Stomach (tissue), 8 donors: ENCODE measurements at regions not wholly inside any gene's neighbourhood (a gene's known extent, or its start where the extent isn't known, plus 50 kb on each side); places are given as distances from the start of the nearest gene placed in this dataset.

Experiments
- DNase-seq, 2 donors: peaks; one replicate each; pipeline versions ENCODE4 v3.0.0 to v3.0.0-alpha.2; 2013 to 2019
- H3K27ac ChIP-seq, 5 donors: fragments of 200-600 bp in 4 of 5; sonication (generic) in 4 of 5; one replicate each; pipeline ENCODE4 v1.5.1; 2013 to 2019; ENCODE audit warnings: mild to moderate bottlenecking in 1 of 5, moderate library complexity in 1 of 5
- H3K27me3 ChIP-seq, 3 donors: fragments of 200-600 bp; sonication (generic); one replicate each; pipeline ENCODE4 v1.5.1; 2017 to 2019; ENCODE audit warnings: mixed run types in 1 of 3
- H3K36me3 ChIP-seq, 4 donors: fragments of 200-600 bp; sonication (generic); 1 replicate in 3 of 4; 2 replicates in 1 of 4; pipeline ENCODE4 v1.5.1; 2016 to 2019
- H3K4me1 ChIP-seq, 4 donors: fragments of 200-600 bp; sonication (generic); one replicate each; pipeline ENCODE4 v1.5.1; 2016 to 2019
- H3K4me3 ChIP-seq, 4 donors: fragments of 200-600 bp; sonication (generic) in 3 of 4; one replicate each; pipeline ENCODE4 v1.5.1; 2016 to 2019; ENCODE audit warnings: mild to moderate bottlenecking in 1 of 4
- H3K9me3 ChIP-seq, 4 donors: fragments of 200-600 bp; sonication (generic); one replicate each; pipeline ENCODE4 v1.5.1; 2016 to 2019
- EP300 ChIP-seq: sonication (generic); formaldehyde crosslinking; IDR thresholded peaks from one replicate; pipeline ENCODE4 v1.6.1; 2017; ENCODE audit warnings: antibody characterized with exemption
- POLR2A ChIP-seq, 4 donors: fragments of 450-650 bp; IDR thresholded peaks; one replicate each; pipeline ENCODE4 v1.6.1; 2016; ENCODE audit warnings: antibody characterized with exemption in 4 of 4, control low read depth in 2 of 4, mild to moderate bottlenecking in 1 of 4, moderate library complexity in 1 of 4
- POLR2AphosphoS5 ChIP-seq, 3 donors: sonication (generic); formaldehyde crosslinking; IDR thresholded peaks; one replicate each; pipeline ENCODE4 v1.6.1; 2016; ENCODE audit warnings: antibody characterized with exemption in 3 of 3
- WGBS, 5 donors: extraction: QIAGEN DNeasy Blood & Tissue Kit in 3 of 5; methylation state at CpG; one replicate each; pipeline versions ENCODE4 v1.1.5 to v1.1.7; 2013 to 2018; 5-methylcytosine and 5-hydroxymethylcytosine counted together
- intact Hi-C: fragments of 100-400 bp; cut with DNase I; formaldehyde crosslinking; loops from one replicate; pipeline ENCODE4 v1.15.1; 2023; ENCODE audit warnings: low total_unique reads
- TF ChIP-seq, protein P1 (sequence below), 7 experiments: fragments of 450-650 bp in 4 of 7; fragments of 200-600 bp in 3 of 7; sonication (generic) in 3 of 7; IDR thresholded peaks; one replicate each; pipeline ENCODE4 v1.5.1; 2016 to 2019; ENCODE audit warnings: antibody characterized with exemption in 7 of 7, control low read depth in 2 of 7, mild to moderate bottlenecking in 1 of 7
- donor health status: healthy with polysubstance abuse.
- donor health status: Bipolar disorder and iron deficiency.
- donor health status: healthy.

DNA sequence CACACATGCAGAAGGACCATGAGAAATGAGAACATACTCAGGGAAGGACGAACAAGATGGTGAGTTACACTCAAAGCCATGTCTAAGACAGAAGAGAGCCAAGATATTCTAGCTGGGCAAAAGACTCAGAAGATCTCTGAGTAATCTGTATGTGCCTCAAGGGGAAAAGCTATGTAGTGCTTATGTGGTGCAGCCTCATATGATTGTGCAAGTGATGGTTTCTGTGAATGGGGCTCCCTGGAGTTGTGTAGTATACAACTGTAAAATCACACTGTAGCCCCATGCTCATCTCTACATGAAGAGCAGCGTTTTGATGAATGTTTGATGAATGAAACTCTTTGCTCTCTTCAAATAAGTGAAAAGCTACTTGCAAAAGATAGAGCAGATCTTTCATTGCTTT lies 57.5 kb downstream of the OSR1 start:
- H3K9me3 ChIP-seq = no peaks in the 10 kb centered on the region
- peaks cover 3 to 16% (median 7%) of the 10 kb centered on the region in 4 donors for H3K4me1 ChIP-seq
- H3K4me3 ChIP-seq = no peak overlapping the region
- TF ChIP-seq POLR2A (IDR thresholded peaks at IDR 0.05) (no peak), POLR2AphosphoS5 (IDR thresholded peaks at IDR 0.05) (no peak), EP300 (no peak)
- TF ChIP-seq, protein P1, sequence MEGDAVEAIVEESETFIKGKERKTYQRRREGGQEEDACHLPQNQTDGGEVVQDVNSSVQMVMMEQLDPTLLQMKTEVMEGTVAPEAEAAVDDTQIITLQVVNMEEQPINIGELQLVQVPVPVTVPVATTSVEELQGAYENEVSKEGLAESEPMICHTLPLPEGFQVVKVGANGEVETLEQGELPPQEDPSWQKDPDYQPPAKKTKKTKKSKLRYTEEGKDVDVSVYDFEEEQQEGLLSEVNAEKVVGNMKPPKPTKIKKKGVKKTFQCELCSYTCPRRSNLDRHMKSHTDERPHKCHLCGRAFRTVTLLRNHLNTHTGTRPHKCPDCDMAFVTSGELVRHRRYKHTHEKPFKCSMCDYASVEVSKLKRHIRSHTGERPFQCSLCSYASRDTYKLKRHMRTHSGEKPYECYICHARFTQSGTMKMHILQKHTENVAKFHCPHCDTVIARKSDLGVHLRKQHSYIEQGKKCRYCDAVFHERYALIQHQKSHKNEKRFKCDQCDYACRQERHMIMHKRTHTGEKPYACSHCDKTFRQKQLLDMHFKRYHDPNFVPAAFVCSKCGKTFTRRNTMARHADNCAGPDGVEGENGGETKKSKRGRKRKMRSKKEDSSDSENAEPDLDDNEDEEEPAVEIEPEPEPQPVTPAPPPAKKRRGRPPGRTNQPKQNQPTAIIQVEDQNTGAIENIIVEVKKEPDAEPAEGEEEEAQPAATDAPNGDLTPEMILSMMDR (IDR thresholded peaks at IDR 0.05) = no peak
- no peak overlapping the region for H3K27ac ChIP-seq
- H3K36me3 ChIP-seq = no peaks in the 10 kb centered on the region
- 63 to 91% (median 86%) methylated on average over 2 of the region's 2 CpGs for WGBS, 5 donors
- H3K27me3 ChIP-seq = no peaks in the 10 kb centered on the region
- DNase-seq = no peak
- intact Hi-C loops = no loop called here

DNA sequence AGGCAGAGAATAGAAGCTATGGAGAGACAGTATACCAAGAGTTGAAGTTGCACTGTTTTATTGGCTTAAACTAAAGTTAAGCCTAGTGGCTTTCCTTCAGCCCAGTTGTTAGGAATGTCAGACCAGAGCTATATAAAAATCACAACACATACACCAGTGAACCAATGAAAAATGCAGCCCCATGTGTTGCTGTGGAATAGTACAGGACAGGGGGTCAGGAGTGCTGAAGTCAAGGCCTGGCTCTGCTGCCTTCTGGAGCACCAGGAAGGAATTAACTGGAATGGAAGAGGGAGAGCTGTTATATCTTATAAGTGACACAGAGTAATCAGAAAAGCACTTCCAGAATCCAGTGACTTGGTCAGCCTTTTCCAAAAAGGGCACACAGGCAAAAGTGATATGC lies 58.9 kb downstream of the OSR1 start:
- H3K27me3 ChIP-seq = no peaks in the 10 kb centered on the region
- H3K4me3 ChIP-seq = no peak overlapping the region
- H3K9me3 ChIP-seq = no peaks in the 10 kb centered on the region
- DNase-seq = peak in 1 of 2 donors; percentile 18
- TF ChIP-seq, protein P1 (IDR thresholded peaks at IDR 0.05) = no peak
- TF ChIP-seq EP300 (no peak), POLR2AphosphoS5 (IDR thresholded peaks at IDR 0.05) (no peak), POLR2A (IDR thresholded peaks at IDR 0.05) (no peak)
- peaks cover 0 to 16% (median 3%) of the 10 kb centered on the region in 4 donors for H3K4me1 ChIP-seq
- H3K36me3 ChIP-seq = no peaks in the 10 kb centered on the region
- peak overlapping the region in 1 of 5 donors; percentile 34 for H3K27ac ChIP-seq
- intact Hi-C loops = no loop called here

DNA sequence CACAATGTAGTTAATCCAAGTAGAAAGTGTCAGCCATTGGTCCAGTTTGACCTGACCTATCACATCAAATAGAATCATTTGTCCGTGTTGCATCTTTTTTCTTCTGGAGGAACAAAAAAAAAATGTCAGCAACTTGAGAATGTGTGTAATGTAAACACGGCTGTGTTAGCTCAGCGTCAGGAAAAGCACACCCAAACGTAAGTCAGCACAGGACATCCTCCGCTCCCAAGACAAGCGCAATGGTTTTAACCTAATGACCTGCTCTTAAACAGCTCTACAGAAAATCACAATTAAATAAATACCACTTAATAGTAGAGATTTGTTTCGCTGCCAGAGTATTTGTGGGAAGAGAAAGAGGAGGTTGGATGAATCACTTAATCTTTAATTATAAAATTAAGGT lies 59.4 kb downstream of the OSR1 start:
- TF ChIP-seq, protein P1 (IDR thresholded peaks at IDR 0.05) = no peak
- peak in 2 of 3 donors; percentile 12 to 37 for TF ChIP-seq POLR2AphosphoS5 (IDR thresholded peaks at IDR 0.05)
- peak overlapping the region in 1 of 5 donors; percentile 34 for H3K27ac ChIP-seq
- peak in 1 of 2 donors; percentile 57 for DNase-seq
- H3K9me3 ChIP-seq = no peaks in the 10 kb centered on the region
- no peak overlapping the region for H3K4me3 ChIP-seq
- no peaks in the 10 kb centered on the region for H3K27me3 ChIP-seq
- intact Hi-C loops = no loop called here
- 15 to 32% (median 30%) methylated on average over 7 of the region's 7 CpGs for WGBS, 5 donors
- H3K36me3 ChIP-seq = no peaks in the 10 kb centered on the region
- H3K4me1 ChIP-seq = peaks cover 0 to 16% (median 3%) of the 10 kb centered on the region in 4 donors

- DNase-seq = no peak
- intact Hi-C loops = no loop called here
- Histone ChIP-seq H3K27me3 (no peaks in the 10 kb centered on the region), H3K4me1 (peaks cover 0 to 16% (median 3%) of the 10 kb centered on the region in 4 donors), H3K36me3 (no peaks in the 10 kb centered on the region), H3K27ac (no peak overlapping the region), H3K4me3 (no peak overlapping the region), H3K9me3 (no peaks in the 10 kb centered on the region)
- WGBS, 5 donors = 82 to 88% (median 84%) methylated on average over 7 of the region's 7 CpGs
- TF ChIP-seq, protein P1 (IDR thresholded peaks at IDR 0.05) = no peak
- TF ChIP-seq POLR2A (IDR thresholded peaks at IDR 0.05) (no peak), EP300 (no peak), POLR2AphosphoS5 (IDR thresholded peaks at IDR 0.05) (no peak)
These were observed 60.7 kb downstream of the OSR1 start for GRCh38 chr2:19297716-19298115.
